CD4-positive, CD25-positive, alpha-beta regulatory T cell (primary cell): ENCODE measurements at regions not wholly inside any gene's neighbourhood (a gene's known extent, or its start where the extent isn't known, plus 50 kb on each side); places are given as distances from the start of the nearest gene placed in this dataset.

Experiments used
- ATAC-seq, 2 donors: fragments of 150-1000 bp; cut with Tn5 transposase; one replicate each; pipeline ENCODE4 v1.10.0; 2021; ENCODE audit warnings: low read depth in 2 of 2, moderate number of reproducible peaks in 2 of 2, moderate library complexity in 1 of 2
- DNase-seq, 3 donors: peaks; one replicate each; pipeline versions ENCODE4 v3.0.0 to v3.0.0-alpha.2; 2012 to 2022; ENCODE audit warnings: mixed read lengths in 1 of 3
- H3K27ac ChIP-seq: one replicate; pipeline ENCODE4 v1.7.0; 2013; ENCODE audit warnings: mild to moderate bottlenecking, low read length; ENCODE audit not compliant: insufficient read depth, poor library complexity, severe bottlenecking
- H3K27me3 ChIP-seq: one replicate; pipeline ENCODE4 v1.7.0; 2013; ENCODE audit warnings: low read length; ENCODE audit not compliant: control insufficient read depth, insufficient read depth
- H3K36me3 ChIP-seq: one replicate; pipeline ENCODE4 v1.7.0; 2013; ENCODE audit warnings: mild to moderate bottlenecking, low read length, moderate library complexity; ENCODE audit not compliant: control insufficient read depth, insufficient read depth
- H3K4me1 ChIP-seq: 2 replicates; pipeline ENCODE4 v1.7.0; 2013; ENCODE audit warnings: mild to moderate bottlenecking, low read length; ENCODE audit not compliant: insufficient read depth, control insufficient read depth, poor library complexity, severe bottlenecking
- H3K4me3 ChIP-seq: one replicate; pipeline ENCODE4 v1.7.0; 2013; ENCODE audit warnings: low read depth, mild to moderate bottlenecking, low read length, moderate library complexity
- H3K9me3 ChIP-seq, 2 experiments: 1 replicate in 1 of 2; 2 replicates in 1 of 2; pipeline ENCODE4 v1.7.0; 2013; ENCODE audit warnings: low read length in 2 of 2, mild to moderate bottlenecking in 1 of 2, moderate library complexity in 1 of 2; ENCODE audit not compliant: control insufficient read depth in 2 of 2
- H3K27ac Mint-ChIP-seq, 3 donors: one replicate each; pipeline ENCODE4 v1.8.0; 2020 to 2022; ENCODE audit warnings: mild to moderate bottlenecking in 3 of 3, mixed read lengths in 3 of 3, moderate library complexity in 2 of 3
- H3K27me3 Mint-ChIP-seq: one replicate; pipeline ENCODE4 v1.8.0; 2022; ENCODE audit warnings: mild to moderate bottlenecking, mixed read lengths
- H3K36me3 Mint-ChIP-seq: one replicate; pipeline ENCODE4 v1.8.0; 2020; ENCODE audit warnings: mixed read lengths
- H3K4me1 Mint-ChIP-seq, 4 donors: one replicate each; pipeline ENCODE4 v1.8.0; 2020 to 2022; ENCODE audit warnings: mixed read lengths in 4 of 4, mild to moderate bottlenecking in 1 of 4
- H3K4me3 Mint-ChIP-seq, 4 donors: one replicate each; pipeline ENCODE4 v1.8.0; 2020 to 2022; ENCODE audit warnings: mild to moderate bottlenecking in 4 of 4, mixed read lengths in 4 of 4, moderate library complexity in 3 of 4
- H3K9me3 Mint-ChIP-seq, 7 donors: one replicate each; pipeline ENCODE4 v1.8.0; 2020 to 2022; ENCODE audit warnings: mixed read lengths in 7 of 7, mild to moderate bottlenecking in 3 of 7, moderate library complexity in 2 of 7

GRCh38 chr6:149250951-149251350 lies 66.6 kb upstream of the TAB2 start:
- Histone ChIP-seq H3K27me3 (no peaks in the 10 kb centered on the region), H3K27ac (no peak overlapping the region), H3K9me3 (no peaks in the 10 kb centered on the region), H3K4me3 (no peak overlapping the region), H3K36me3 (no peaks in the 10 kb centered on the region), H3K4me1 (peaks cover 12% of the 10 kb centered on the region)
- no peak overlapping the region for H3K4me3 Mint-ChIP-seq
- peaks cover 0 to 2% (median 0%) of the 10 kb centered on the region in 7 donors for H3K9me3 Mint-ChIP-seq
- H3K27ac Mint-ChIP-seq: peak overlapping the region in 2 of 3 donors; percentile 0 to 18
- ATAC-seq: no peak
- no peaks in the 10 kb centered on the region for H3K36me3 Mint-ChIP-seq
- no peak for DNase-seq
- H3K4me1 Mint-ChIP-seq: peaks cover 12 to 55% (median 29%) of the 10 kb centered on the region in 4 donors
- H3K27me3 Mint-ChIP-seq: peaks cover 6% of the 10 kb centered on the region

- peaks cover 0 to 2% (median 0%) of the 10 kb centered on the region in 7 donors for H3K9me3 Mint-ChIP-seq
- Histone ChIP-seq H3K27me3 (no peaks in the 10 kb centered on the region), H3K4me3 (no peak overlapping the region), H3K9me3 (no peaks in the 10 kb centered on the region), H3K4me1 (peaks cover 12% of the 10 kb centered on the region), H3K36me3 (no peaks in the 10 kb centered on the region), H3K27ac (no peak overlapping the region)
- DNase-seq (no peak), ATAC-seq (no peak)
- H3K4me1 Mint-ChIP-seq: peaks cover 12 to 46% (median 25%) of the 10 kb centered on the region in 4 donors
- no peak overlapping the region for H3K27ac Mint-ChIP-seq
- H3K27me3 Mint-ChIP-seq: peaks cover 6% of the 10 kb centered on the region
- H3K36me3 Mint-ChIP-seq: no peaks in the 10 kb centered on the region
- H3K4me3 Mint-ChIP-seq: no peak overlapping the region
These were observed 64.9 kb upstream of the TAB2 start for GRCh38 chr6:149252622-149253021.

GRCh38 chr6:149254253-149254652 lies 63.3 kb upstream of the TAB2 start:
- Mint-ChIP-seq H3K4me3 (no peak overlapping the region), H3K27ac (peak overlapping the region in 1 of 3 donors; percentile 93), H3K36me3 (no peaks in the 10 kb centered on the region), H3K9me3 (peaks cover 0 to 2% (median 0%) of the 10 kb centered on the region in 7 donors), H3K27me3 (peaks cover 4% of the 10 kb centered on the region), H3K4me1 (peaks cover 7 to 44% (median 26%) of the 10 kb centered on the region in 4 donors)
- Histone ChIP-seq H3K4me1 (peaks cover 3% of the 10 kb centered on the region), H3K27ac (no peak overlapping the region), H3K4me3 (no peak overlapping the region), H3K9me3 (no peaks in the 10 kb centered on the region), H3K27me3 (no peaks in the 10 kb centered on the region), H3K36me3 (no peaks in the 10 kb centered on the region)
- no peak for ATAC-seq
- DNase-seq: no peak

GRCh38 chr6:149259753-149260152 lies 57.8 kb upstream of the TAB2 start:
- no peaks in the 10 kb centered on the region for H3K36me3 ChIP-seq
- H3K27ac ChIP-seq: no peak overlapping the region
- ATAC-seq (peak in 1 of 2 donors; percentile 24), DNase-seq (no peak)
- H3K27ac Mint-ChIP-seq: peak overlapping the region; percentile 56 to 85 (median 59)
- H3K36me3 Mint-ChIP-seq: no peaks in the 10 kb centered on the region
- H3K4me3 Mint-ChIP-seq: peak overlapping the region in 1 of 4 donors; percentile 35
- H3K4me3 ChIP-seq: no peak overlapping the region
- H3K27me3 Mint-ChIP-seq: no peaks in the 10 kb centered on the region
- H3K9me3 ChIP-seq: no peaks in the 10 kb centered on the region
- peaks cover 7 to 69% (median 42%) of the 10 kb centered on the region in 4 donors for H3K4me1 Mint-ChIP-seq
- peaks cover 23% of the 10 kb centered on the region for H3K4me1 ChIP-seq
- H3K9me3 Mint-ChIP-seq: no peaks in the 10 kb centered on the region
- H3K27me3 ChIP-seq: no peaks in the 10 kb centered on the region

GRCh38 chr6:149260214-149260874 lies 57.2 kb upstream of the TAB2 start:
- DNase-seq (no peak), ATAC-seq (no peak)

GRCh38 chr6:149261364-149262040 lies 56.0 kb upstream of the TAB2 start:
- H3K27me3 ChIP-seq: no peaks in the 10 kb centered on the region
- H3K4me3 ChIP-seq: peak overlapping the region; percentile 65
- DNase-seq: peak in 2 of 3 donors; percentile 48 to 81
- no peaks in the 10 kb centered on the region for H3K36me3 Mint-ChIP-seq
- H3K27ac Mint-ChIP-seq: peak overlapping the region; percentile 84 to 90 (median 85)
- H3K9me3 ChIP-seq: no peaks in the 10 kb centered on the region
- H3K9me3 Mint-ChIP-seq: no peaks in the 10 kb centered on the region
- peaks cover 32% of the 10 kb centered on the region for H3K4me1 ChIP-seq
- no peaks in the 10 kb centered on the region for H3K36me3 ChIP-seq
- peak overlapping the region; percentile 66 for H3K27ac ChIP-seq
- ATAC-seq: peak; percentile 54 to 67
- peaks cover 6% of the 10 kb centered on the region for H3K27me3 Mint-ChIP-seq
- H3K4me3 Mint-ChIP-seq: peak overlapping the region; percentile 3 to 70 (median 30)
- H3K4me1 Mint-ChIP-seq: peaks cover 16 to 77% (median 48%) of the 10 kb centered on the region in 4 donors

More at GRCh38 chr6:149260214-149260874, 57.2 kb upstream of the TAB2 start:
- no peaks in the 10 kb centered on the region for H3K9me3 ChIP-seq
- no peak overlapping the region for H3K27ac ChIP-seq
- Mint-ChIP-seq H3K27ac (peak overlapping the region; percentile 59 to 90 (median 85)), H3K36me3 (no peaks in the 10 kb centered on the region), H3K27me3 (no peaks in the 10 kb centered on the region), H3K9me3 (no peaks in the 10 kb centered on the region), H3K4me3 (peak overlapping the region in 1 of 4 donors; percentile 35), H3K4me1 (peaks cover 9 to 70% (median 44%) of the 10 kb centered on the region in 4 donors)
- no peaks in the 10 kb centered on the region for H3K27me3 ChIP-seq
- H3K4me1 ChIP-seq: peaks cover 29% of the 10 kb centered on the region
- H3K36me3 ChIP-seq: no peaks in the 10 kb centered on the region
- no peak overlapping the region for H3K4me3 ChIP-seq

- peak overlapping the region in 1 of 3 donors; percentile 81 for H3K27ac Mint-ChIP-seq
- no peaks in the 10 kb centered on the region for H3K27me3 ChIP-seq
These were observed 54.2 kb upstream of the TAB2 start for GRCh38 chr6:149263321-149263720.

More at GRCh38 chr6:149263321-149263720, 54.2 kb upstream of the TAB2 start:
- no peak overlapping the region for H3K4me3 ChIP-seq
- H3K4me3 Mint-ChIP-seq: no peak overlapping the region
- no peak overlapping the region for H3K27ac ChIP-seq
- no peaks in the 10 kb centered on the region for H3K9me3 ChIP-seq
- no peaks in the 10 kb centered on the region for H3K9me3 Mint-ChIP-seq
- peaks cover 16 to 75% (median 50%) of the 10 kb centered on the region in 4 donors for H3K4me1 Mint-ChIP-seq
- ATAC-seq (no peak), DNase-seq (no peak)
- H3K4me1 ChIP-seq: peaks cover 32% of the 10 kb centered on the region
- H3K36me3 ChIP-seq: no peaks in the 10 kb centered on the region
- H3K36me3 Mint-ChIP-seq: no peaks in the 10 kb centered on the region
- peaks cover 6% of the 10 kb centered on the region for H3K27me3 Mint-ChIP-seq
